OCI-LY1 (cell line): ENCODE measurements at regions not wholly inside any gene's neighbourhood (a gene's known extent, or its start where the extent isn't known, plus 50 kb on each side); places are given as distances from the start of the nearest gene placed in this dataset.

Source experiments
- CTCF ChIP-seq: fragments of 200-600 bp; sonication (generic), shearing (Covaris generic); IDR thresholded peaks from 2 replicates; pipeline ENCODE4 v1.5.1; 2017; ENCODE audit warnings: mild to moderate bottlenecking, antibody characterized with exemption, low read length, moderate library complexity, mixed read lengths
- EZH2 ChIP-seq: fragments of 200-600 bp; sonication (generic), shearing (Covaris generic); IDR thresholded peaks from 2 replicates; pipeline ENCODE4 v1.8.0; 2017; ENCODE audit warnings: borderline replicate concordance, mixed run types, mild to moderate bottlenecking, antibody characterized with exemption, low read length, moderate library complexity, mixed read lengths

GRCh38 chr20:52794853-52795252, 177.3 kb upstream of the TSHZ2 start:
- TF ChIP-seq CTCF (no peak), EZH2 (no peak)
